Jurkat, Clone E6-1 (cell line): ENCODE measurements at regions not wholly inside any gene's neighbourhood (a gene's known extent, or its start where the extent isn't known, plus 50 kb on each side); places are given as distances from the start of the nearest gene placed in this dataset.
A peak's percentile ranks its signal among the peaks of the same experiment; 100 is the strongest.

ENCODE experiments used
- DNase-seq: peaks from one replicate; pipeline ENCODE4 v3.0.0-alpha.2; 2011; ENCODE audit warnings: low read depth, low spot score
- H3K4me3 ChIP-seq: 2 replicates; pipeline ENCODE4 v1.5.1; 2011; ENCODE audit warnings: mild to moderate bottlenecking, low read length, control low read depth, moderate library complexity

DNA sequence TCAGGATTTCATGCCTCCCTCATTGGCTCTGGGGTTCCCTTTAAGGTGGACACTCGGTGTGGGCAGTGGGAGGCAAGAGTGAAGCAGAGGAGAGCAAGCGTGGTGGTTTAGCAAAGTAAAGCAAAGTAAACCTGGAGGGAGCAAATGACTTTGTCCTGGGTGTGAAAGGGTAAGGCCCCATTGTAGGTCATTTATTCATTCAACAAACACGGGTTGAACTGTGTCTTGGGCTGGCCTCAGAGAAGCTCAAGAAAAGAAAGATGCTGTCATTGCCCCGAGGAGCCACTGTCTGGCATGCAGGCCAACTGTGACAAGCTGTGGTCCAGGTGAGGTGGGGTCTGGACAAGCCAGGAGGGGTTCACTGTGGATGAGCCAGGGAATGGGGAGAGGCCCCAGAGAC lies 68.9 kb upstream of the DLK1 start:
- DNase-seq, result no peak
- no peak overlapping the region for H3K4me3 ChIP-seq

DNA sequence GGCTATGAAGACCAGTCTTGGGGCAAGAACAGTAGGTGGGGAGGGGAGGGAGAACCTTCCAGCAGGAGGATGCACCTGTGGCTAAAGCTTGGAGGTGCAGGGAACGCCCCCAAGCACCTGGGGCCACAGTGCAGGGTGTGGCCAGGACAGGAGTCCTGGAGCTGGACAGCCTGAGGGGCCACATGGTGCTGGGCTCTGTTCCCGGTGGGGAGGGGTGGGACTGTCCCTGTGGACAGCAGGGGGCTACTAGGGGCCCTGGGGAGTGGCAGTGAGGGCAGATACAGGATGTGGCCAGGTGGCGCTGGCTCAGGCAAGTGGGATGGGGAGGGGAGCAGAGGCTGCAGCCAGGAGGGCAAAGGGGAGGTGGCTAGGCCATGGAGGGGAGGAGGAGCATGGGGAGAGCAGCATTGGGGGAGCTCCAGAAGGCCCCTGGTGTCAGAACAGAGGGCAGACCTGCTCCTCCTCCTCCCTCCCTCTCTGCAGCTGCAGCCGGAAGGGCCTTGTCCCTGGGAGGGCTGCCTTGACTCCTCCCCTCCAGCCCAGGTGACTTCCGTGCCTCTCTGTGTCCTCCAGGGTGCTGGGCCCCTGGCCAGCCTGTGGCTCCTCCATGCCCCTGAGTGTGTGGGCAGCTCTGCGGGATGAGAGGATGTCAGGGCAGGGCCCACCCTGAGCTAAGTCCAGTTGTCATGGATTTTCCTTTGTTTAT lies 68.4 kb upstream of the DLK1 start:
- no peak for DNase-seq
- no peak overlapping the region for H3K4me3 ChIP-seq

DNA sequence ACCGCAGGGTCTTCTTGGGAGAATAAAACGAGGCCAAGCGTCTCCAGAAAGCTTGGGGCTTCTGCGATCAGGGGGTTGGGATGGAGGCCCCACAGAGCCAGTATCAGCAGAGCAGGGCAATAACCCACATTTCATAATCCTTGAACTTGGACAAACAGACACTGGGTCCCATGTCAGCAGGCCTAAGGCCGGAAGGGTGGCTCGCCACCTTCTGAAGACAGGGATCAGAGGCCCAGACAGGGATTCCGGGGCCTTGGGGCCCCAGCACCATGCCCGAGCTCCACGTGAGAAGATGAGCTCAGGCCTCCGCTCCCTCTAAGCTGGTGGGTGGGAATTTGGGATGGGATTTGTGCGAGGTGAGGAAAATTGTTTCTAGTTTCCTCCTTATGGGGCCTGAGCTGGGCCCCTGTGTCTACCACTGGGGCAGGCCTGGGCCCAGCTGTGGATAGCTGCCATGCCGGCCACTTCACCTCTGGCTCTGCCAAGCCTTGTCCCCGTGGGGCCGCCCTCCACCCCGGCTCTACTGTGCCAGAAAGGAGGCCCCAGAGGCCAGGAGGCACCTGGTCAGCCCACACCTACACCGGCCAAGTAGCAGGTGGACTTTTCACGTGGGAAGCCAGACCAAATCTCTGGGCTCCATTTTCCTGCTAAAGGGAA lies 67.2 kb upstream of the DLK1 start:
- no peak for DNase-seq
- no peak overlapping the region for H3K4me3 ChIP-seq

DNA sequence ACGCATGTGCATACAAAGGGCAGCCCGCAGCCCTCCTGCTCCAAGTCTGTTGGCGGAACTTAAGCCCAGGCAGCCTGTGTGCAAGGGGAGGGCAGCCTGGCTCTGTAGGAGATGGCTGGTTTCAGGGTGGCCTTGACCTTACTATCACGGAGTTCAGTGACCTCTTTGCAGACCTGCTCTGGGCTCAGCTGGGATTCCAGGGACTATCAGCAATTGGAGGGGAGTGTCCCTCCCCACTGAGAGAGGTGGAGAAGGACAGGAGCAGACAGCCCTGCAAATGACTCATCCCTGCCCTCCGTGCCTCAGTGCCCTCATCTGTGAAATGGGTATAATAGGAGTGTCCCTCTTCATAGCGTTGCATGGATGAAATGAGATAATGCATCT lies 66.2 kb upstream of the DLK1 start:
- H3K4me3 ChIP-seq, result no peak overlapping the region
- no peak for DNase-seq

DNA sequence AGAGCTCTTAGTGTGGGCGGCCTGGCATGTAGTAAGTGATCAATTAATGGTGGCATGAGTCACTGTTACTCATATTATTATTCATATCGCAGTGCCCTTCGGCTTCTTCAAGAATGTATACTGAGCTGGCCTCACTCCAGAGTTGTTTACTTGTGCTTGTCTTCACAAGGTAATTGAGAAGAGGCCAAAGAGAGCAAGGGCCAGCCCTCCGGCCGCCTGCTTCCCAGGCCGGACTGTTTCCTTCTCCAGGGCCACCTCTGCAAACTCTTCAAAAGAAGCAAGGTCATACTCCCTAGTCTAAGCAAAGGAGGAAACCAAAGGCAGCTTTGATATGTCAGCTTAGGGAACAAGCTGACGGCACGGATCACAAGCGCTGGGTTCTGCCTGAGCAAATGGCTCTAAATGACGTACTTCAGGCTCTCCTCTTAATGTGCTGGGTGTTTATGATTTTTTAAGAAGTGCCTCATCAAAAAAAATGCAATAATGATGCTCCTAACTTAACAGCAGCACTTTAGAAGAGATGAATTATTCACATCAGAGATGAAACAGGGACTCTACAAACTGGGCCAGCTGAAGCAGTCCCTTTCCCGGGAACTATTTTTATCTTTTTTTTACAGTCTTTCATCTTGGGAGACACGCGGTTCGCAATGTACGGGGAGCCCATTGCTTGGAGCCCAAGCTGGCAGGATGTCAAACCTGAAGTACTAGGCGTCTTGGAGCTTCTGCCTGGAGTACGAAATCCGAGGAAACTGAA lies 65.6 kb upstream of the DLK1 start:
- H3K4me3 ChIP-seq, result no peak overlapping the region
- no peak for DNase-seq

DNA sequence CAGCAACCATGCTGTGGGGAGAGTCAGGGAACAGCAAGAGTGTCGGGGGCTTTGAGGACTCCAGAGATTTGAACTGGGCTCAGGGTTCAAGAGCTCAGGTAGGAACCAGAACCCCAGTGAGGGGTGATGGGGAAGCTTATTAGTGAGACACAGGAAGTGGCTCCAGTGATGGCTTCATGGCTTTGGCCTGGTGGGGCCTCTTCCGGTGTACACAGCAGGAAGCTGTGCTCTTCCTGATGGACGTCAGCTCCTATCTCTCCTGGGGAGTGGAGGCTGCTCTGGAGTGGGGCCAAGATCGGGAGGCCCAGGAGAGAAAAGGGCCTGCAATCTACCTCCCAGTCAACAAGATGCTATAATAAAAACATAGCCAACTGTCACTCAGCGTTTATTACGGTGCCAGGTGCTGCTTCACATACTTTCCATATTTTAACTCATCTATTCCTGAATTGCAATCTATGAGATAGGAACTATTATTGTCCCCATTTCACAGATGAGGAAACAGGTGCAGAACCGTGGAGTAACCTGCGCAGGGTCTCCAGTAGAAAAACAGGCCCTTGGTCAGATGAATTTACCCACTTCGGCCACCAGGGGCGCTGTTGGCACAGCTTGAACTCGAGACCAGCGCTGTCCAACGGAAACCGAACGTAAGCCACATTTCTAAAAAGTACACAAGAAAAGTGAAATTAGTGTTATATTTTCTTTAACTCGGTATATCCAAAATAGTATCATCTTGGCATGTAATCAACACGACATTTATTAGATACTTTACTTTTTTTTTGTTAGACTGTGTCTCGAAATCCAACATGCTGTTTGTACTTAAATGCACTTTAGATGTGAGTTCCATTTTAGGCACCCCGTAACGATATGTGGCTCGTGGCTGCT lies 63.6 kb upstream of the DLK1 start:
- no peak overlapping the region for H3K4me3 ChIP-seq
- DNase-seq, result peak; percentile 41

DNA sequence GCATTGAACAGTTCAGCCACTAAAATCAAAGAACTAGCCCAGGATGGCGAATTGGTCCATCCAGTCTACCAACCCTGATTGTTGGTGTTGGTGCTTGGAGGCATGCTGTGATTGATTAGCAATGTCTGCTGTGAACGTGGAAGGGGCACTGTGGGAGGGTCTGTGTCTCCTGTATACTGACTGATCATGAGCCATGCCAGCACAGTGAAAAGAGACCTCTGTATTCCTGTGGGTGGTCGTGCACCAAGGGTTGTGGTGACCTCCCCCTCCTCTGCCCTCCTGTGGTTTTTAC lies 63.0 kb upstream of the DLK1 start:
- no peak for DNase-seq
- no peak overlapping the region for H3K4me3 ChIP-seq

DNA sequence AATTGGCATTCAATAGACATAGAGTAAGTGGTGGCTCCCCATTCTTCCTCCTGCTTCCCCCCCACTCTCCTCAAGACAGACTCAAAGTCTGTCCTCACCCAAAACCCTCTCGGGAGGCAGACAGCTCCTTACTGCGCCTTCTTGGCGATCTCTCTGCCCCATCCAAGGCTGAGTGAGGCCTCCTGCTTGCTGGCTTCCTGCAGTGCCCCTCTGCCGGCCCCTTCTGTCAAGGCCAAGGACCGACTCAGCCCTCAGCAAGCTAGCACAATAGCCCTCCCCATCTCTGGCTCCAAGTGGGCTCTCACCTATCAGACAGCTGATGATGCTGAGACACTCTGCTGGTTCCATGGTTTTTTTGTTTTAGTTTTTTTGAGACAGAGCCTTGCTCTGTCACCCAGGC lies 62.5 kb upstream of the DLK1 start:
- no peak for DNase-seq
- no peak overlapping the region for H3K4me3 ChIP-seq

DNA sequence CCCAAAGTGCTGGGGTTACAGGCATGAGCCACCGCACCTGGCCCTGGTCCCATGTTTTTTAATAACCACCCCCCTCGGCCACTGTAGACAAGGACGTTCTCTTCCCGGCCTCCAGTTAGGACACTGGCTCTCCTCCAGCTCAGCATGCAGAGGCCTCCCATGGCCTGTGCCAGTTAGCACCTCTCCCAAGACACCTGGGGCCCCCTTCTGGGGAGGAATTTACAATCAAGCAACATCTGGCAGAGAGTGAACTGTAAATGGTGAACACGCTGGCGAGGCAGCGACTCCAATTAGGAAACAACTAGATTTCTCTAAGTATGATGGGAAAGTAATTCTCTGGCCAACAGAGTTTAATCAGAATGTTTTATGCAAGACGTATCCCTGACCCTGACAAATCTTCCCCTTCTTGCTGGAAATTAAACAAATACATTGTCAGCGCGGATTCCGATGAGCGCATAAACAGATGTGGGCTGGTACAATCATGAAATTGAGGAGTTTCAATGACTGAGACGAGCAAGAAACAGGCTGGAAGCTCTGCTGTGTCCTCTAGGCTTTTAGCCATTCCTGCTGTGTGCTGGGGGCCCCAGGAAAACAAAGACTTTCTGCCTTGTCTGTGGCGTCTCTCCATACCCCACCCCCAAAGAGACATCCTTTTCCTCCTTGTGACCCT lies 61.7 kb upstream of the DLK1 start:
- no peak overlapping the region for H3K4me3 ChIP-seq
- no peak for DNase-seq

DNA sequence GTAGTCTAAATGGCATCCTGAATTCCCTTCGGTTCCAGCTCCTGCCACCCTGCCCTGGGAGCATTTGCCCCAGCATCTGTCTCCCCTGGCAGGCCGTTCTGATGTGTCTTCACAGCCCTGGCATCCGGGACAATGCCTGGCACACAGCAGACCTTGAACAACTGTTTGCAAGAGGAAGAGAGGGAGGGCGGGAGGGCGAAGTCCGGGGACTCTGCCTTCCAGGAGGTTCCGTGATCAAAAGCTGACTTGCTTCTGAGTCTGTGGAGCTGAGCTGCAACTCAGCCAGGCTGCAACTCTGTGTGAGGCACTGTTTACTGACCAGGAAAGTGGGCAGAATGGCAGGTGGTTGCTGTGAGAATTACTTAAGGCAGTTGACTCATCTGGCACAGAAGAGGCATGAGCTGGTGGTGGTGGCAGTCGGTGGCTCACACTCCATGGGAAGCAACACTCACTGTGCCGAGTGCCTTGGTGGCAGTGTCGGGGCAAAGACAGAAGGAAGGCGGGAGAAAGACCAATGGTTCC lies 61.1 kb upstream of the DLK1 start:
- no peak overlapping the region for H3K4me3 ChIP-seq
- no peak for DNase-seq

DNA sequence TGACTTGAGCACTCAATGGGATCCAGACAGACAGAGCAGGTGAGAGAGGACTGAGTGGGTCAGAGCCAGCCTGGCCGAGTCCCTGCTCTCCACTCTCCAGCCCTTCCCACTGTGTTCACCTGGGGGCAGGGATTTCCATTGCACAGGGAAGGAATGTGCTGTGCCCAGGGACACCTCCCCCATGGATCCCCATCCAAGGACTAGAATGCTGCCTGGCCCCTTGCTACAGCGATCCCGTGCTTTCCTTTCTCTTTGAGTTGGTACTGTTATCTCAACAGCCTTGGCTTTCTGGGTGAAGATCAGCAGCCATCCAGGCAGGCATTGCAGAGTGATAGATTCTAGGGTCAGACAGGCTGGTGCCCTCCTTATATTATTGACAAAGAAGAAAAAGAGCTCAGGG lies 60.3 kb upstream of the DLK1 start:
- no peak for DNase-seq
- H3K4me3 ChIP-seq, result no peak overlapping the region

DNA sequence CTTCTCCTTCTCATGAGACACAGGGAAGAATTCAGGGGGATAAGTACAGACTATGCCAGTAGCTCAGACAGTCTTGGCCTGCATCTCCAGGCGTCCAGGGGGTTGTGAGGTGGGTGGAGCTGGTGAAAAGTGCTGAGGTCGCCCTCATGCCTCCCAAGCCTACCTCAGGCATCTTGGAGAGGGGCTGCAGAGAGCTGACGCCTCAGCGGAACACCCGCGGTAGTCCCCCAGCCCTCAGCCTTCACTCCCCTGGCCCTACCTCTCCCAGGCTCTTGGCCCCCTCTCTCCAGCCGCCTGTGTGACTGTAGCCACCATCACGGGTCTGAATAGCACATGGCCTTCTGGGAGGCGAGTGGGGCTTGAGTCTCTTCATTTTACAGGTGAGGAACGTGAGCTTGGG lies 59.8 kb upstream of the DLK1 start:
- H3K4me3 ChIP-seq, result no peak overlapping the region
- no peak for DNase-seq

DNA sequence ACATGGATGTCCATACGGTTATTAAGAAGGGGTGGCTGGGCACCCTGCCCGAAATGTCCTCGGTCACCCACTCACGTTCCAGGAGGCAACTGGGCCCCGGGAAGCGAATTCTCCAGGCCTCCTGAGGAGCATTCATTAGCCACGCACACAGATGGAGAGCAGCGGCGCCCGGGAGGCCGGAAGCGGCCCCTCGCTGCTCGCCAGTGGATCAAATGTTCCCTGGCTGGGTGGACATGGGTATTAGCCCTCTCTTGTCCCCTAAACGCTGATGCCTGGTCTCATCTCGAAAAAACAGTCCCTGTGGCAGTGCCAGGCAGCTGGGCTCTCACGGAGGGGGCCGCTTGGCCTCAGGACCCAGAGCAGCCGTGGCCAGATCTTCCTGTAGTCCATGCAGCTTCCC lies 59.0 kb upstream of the DLK1 start:
- H3K4me3 ChIP-seq, result no peak overlapping the region
- DNase-seq, result no peak

DNA sequence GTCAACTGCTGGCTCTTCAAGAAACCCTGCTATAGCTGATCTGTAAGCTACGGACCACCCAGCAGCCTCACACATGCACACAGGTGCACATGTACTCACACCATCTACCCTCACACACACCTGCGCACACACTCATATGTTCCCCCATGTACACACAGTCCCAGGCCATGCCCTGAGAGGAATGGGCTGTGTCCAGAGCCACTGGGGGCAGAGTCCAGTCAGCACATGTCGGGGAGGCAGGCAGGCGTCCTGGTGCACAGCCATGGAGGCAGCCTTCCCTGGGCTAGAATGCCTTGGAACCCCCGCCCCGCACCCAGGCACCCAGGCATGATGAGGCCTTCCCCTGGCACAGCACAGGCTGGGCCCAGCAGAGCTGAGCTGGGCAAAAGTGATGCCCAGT lies 58.3 kb upstream of the DLK1 start:
- no peak overlapping the region for H3K4me3 ChIP-seq
- DNase-seq, result no peak

DNA sequence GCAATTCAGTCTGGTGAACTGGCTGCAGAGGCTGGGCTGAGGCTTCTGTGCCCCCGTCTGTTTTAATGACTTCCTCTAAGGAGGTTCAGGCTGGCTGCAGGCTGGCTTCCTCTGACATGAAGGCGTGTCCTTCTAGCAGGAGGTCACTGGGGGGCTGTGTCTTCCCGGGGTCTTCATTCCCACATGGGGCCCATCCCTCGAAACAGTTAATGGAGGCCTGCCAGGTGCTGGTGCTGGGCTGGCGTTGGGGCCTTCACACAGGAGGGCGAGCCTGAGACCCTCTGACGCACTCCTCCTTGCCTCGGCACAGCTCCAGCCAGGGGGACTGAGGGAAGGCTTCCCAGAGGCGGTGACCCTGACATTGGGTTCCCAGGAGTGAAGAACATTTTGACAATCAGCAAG lies 57.7 kb upstream of the DLK1 start:
- DNase-seq, result no peak

DNA sequence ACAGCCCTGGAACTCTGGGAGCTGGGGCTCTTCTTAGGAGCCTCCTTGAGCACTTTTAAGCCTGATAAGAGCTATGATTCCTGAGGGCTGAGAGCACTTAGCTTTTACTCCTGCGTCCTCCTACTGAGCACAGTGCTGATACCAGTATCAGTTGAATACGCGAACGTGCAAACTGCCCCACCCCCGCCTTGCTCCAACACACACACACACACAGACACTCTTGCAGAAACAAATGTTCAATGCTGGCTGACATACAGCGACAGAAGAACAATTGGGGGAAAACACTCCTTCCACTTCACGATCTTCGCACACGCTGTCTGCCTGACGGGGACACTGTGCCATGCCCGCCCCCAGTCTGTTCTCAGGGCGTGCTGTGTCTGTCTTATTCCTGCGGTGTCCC lies 57.2 kb upstream of the DLK1 start:
- no peak overlapping the region for H3K4me3 ChIP-seq
- DNase-seq, result no peak

More for the DNA sequence above, 57.7 kb upstream of the DLK1 start:
- H3K4me3 ChIP-seq, result no peak overlapping the region

DNA sequence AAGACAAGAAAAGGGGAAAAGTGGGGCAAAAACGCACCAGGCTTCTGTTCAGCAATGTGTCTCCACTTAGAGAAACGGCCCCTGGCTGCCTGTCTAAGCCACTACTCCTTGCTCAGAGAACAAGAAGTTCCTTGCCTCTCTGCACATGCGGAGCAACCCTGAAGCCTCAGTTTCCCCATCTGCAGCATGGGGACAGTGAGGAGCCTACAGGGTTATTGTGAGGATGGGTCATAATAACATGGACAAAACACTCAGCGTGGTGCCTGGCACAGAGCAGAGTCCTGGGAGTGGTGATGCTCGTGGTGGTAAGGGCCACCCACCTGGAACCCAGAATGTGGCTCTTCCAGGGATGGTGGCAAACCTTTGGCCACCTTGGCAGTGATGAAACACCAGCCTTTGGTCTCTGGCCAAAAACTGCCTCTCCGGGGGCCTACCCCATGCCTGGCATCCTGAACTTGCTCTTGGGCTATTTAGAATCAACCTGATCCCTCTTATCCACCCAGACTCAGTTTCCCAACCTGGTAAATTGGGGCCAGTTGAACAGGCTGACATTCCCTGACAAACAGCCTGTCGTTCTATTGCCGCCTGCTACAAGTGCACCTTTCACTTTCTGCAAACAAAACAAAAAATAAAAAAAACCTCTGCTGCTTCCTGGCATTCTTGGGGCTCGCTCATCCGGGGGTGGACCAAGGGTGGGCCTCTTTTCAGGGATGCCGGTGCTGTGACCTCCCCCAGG lies 56.5 kb upstream of the DLK1 start:
- no peak overlapping the region for H3K4me3 ChIP-seq
- no peak for DNase-seq

DNA sequence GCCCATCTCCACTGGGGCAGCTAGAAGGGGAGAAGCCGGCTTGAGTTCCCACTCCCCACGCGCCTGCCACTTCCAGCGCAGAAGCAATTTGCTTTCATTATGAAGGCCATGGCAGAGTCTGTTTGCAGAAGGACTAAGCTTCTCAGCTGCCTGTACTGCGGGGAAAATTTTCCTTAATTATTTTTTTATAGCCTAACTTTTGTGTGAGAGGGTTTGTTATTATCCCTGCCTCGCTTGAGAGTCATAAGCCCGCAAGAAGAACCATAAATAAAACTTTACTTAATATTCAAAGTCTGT lies 56.0 kb upstream of the DLK1 start:
- DNase-seq, result no peak
- H3K4me3 ChIP-seq, result no peak overlapping the region
